ENCODE measurements at regions not wholly inside any gene's neighbourhood (a gene's known extent, or its start where the extent isn't known, plus 50 kb on each side); places are given as distances from the start of the nearest gene placed in this dataset.

- no peaks in the 10 kb centered on the region for H3K4me1 ChIP-seq
- no peak for DNase-seq (ENCODE audit: low spot score in 2 of 2)
- no peak overlapping the region for H3K4me3 ChIP-seq
- TF ChIP-seq, protein P1, sequence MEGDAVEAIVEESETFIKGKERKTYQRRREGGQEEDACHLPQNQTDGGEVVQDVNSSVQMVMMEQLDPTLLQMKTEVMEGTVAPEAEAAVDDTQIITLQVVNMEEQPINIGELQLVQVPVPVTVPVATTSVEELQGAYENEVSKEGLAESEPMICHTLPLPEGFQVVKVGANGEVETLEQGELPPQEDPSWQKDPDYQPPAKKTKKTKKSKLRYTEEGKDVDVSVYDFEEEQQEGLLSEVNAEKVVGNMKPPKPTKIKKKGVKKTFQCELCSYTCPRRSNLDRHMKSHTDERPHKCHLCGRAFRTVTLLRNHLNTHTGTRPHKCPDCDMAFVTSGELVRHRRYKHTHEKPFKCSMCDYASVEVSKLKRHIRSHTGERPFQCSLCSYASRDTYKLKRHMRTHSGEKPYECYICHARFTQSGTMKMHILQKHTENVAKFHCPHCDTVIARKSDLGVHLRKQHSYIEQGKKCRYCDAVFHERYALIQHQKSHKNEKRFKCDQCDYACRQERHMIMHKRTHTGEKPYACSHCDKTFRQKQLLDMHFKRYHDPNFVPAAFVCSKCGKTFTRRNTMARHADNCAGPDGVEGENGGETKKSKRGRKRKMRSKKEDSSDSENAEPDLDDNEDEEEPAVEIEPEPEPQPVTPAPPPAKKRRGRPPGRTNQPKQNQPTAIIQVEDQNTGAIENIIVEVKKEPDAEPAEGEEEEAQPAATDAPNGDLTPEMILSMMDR (IDR thresholded peaks at IDR 0.05) = no peak
- peak in 1 of 2 donors; percentile 40 for TF ChIP-seq EP300 (IDR thresholded peaks at IDR 0.05)
- no peak for TF ChIP-seq POLR2A (IDR thresholded peaks at IDR 0.05)
- WGBS, 2 donors = 50 to 51% methylated on average over 20 to 26 of the region's 26 CpGs
- H3K27ac ChIP-seq = peak overlapping the region in 2 of 4 donors; percentile 66 to 74
- H3K36me3 ChIP-seq = no peaks in the 10 kb centered on the region
- H3K27me3 ChIP-seq = no peaks in the 10 kb centered on the region
- peaks cover 0 to 23% (median 0%) of the 10 kb centered on the region in 4 donors for H3K9me3 ChIP-seq
Observed at GRCh38 chr5:3310541-3311261, 284.9 kb upstream of the IRX1 start.

DNA sequence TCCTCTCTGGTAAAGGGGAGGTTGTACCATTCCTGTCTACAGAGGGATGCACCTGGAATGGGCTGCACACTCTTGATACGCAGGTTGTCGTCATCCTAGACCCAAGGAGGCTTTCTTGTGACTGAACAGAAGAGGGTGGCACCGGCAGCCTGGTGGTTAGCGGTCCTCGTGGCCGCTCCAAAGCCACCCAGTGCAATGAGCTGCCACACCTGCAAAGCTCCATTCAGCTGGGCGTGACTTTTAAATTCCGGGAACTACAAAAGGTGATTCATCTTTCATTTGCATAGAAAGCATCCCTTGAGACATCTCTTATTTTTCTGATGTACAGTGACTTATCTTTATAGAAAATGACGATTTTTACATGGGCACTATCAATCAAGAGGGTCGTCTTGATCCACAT is 286.1 kb upstream of the IRX1 start:
- Histone ChIP-seq H3K4me3 (no peak overlapping the region), H3K36me3 (no peaks in the 10 kb centered on the region), H3K4me1 (no peaks in the 10 kb centered on the region), H3K27ac (no peak overlapping the region), H3K9me3 (peaks cover 0 to 23% (median 0%) of the 10 kb centered on the region in 4 donors), H3K27me3 (no peaks in the 10 kb centered on the region)
- TF ChIP-seq POLR2A (IDR thresholded peaks at IDR 0.05) (no peak), EP300 (IDR thresholded peaks at IDR 0.05) (no peak)
- TF ChIP-seq, protein P1 (IDR thresholded peaks at IDR 0.05) = no peak
- WGBS, 2 donors = 86 to 93% methylated on average over 10 of the region's 10 CpGs
- DNase-seq (ENCODE audit: low spot score in 2 of 2) = no peak

- no peaks in the 10 kb centered on the region for H3K4me1 ChIP-seq
- 75 to 82% methylated on average over 9 of the region's 9 CpGs for WGBS, 2 donors
- no peaks in the 10 kb centered on the region for H3K27me3 ChIP-seq
- no peaks in the 10 kb centered on the region for H3K36me3 ChIP-seq
- H3K4me3 ChIP-seq = no peak overlapping the region
- DNase-seq (ENCODE audit: low spot score in 2 of 2) = no peak
- peaks cover 0 to 21% (median 0%) of the 10 kb centered on the region in 4 donors for H3K9me3 ChIP-seq
- H3K27ac ChIP-seq = no peak overlapping the region
- TF ChIP-seq, protein P1 (IDR thresholded peaks at IDR 0.05) = no peak
Observed at GRCh38 chr5:3307982-3308621, 287.5 kb upstream of the IRX1 start.

GRCh38 chr5:3305432-3305831 is 290.2 kb upstream of the IRX1 start:
- 86 to 92% methylated on average over 29 of the region's 29 CpGs for WGBS, 2 donors
- TF ChIP-seq, protein P1 (IDR thresholded peaks at IDR 0.05) = no peak
- no peak for TF ChIP-seq EP300 (IDR thresholded peaks at IDR 0.05)
- TF ChIP-seq POLR2A (IDR thresholded peaks at IDR 0.05) = no peak
- Histone ChIP-seq H3K4me3 (no peak overlapping the region), H3K4me1 (no peaks in the 10 kb centered on the region), H3K27ac (no peak overlapping the region), H3K9me3 (no peaks in the 10 kb centered on the region), H3K27me3 (no peaks in the 10 kb centered on the region), H3K36me3 (no peaks in the 10 kb centered on the region)
- DNase-seq (ENCODE audit: low spot score in 2 of 2) = no peak

DNA sequence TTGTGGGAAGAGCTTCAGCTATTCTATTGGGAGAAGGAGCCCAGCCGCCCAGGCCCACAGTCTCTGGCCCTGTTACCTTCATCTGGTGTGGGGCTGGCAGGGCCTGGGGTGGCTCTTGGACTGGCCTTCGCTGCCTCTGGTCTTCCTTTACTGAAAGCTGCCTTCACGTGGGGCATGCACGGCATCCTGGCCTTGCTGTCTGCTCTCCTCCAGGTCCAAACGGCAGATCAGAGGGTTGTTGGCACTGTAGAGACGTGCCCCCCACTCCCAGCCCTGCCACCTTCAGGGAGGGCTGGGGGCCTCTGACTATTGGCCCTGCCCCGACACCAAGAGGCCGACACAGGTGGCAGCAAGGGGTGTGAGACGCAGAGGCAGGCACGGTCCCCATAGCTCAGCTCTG is 291.3 kb upstream of the IRX1 start:
- no peaks in the 10 kb centered on the region for H3K4me1 ChIP-seq
- no peak for DNase-seq (ENCODE audit: low spot score in 2 of 2)
- H3K4me3 ChIP-seq = no peak overlapping the region
- TF ChIP-seq, protein P1 (IDR thresholded peaks at IDR 0.05) = no peak
- TF ChIP-seq EP300 (IDR thresholded peaks at IDR 0.05) (no peak), POLR2A (IDR thresholded peaks at IDR 0.05) (no peak)
- H3K9me3 ChIP-seq = no peaks in the 10 kb centered on the region
- H3K27ac ChIP-seq = no peak overlapping the region
- WGBS, 2 donors = 82 to 85% methylated on average over 7 to 9 of the region's 10 CpGs
- H3K36me3 ChIP-seq = no peaks in the 10 kb centered on the region
- H3K27me3 ChIP-seq = no peaks in the 10 kb centered on the region

Data from tibial nerve (tissue), 4 donors.